ENCODE measurements at regions not wholly inside any gene's neighbourhood (a gene's known extent, or its start where the extent isn't known, plus 50 kb on each side); places are given as distances from the start of the nearest gene placed in this dataset.

GRCh38 chr21:24127651-24128050 is 1479.6 kb downstream of the MRPL39 start:
- Histone ChIP-seq H3K27me3 (no peaks in the 10 kb centered on the region), H3K4me1 (no peaks in the 10 kb centered on the region), H3K27ac (no peak overlapping the region), H3K36me3 (no peaks in the 10 kb centered on the region), H3K9me3 (no peaks in the 10 kb centered on the region), H3K4me3 (no peak overlapping the region)
- intact Hi-C loops (cut with DNase I) = no loop called here
- 24% methylated on average over 1 of the region's 1 CpG for WGBS (ENCODE audit: insufficient coverage, low coverage, low lambda C conversion rate, missing lambda C conversion rate)
- TF ChIP-seq CTCF (IDR thresholded peaks at IDR 0.05) = no peak
- TF ChIP-seq POLR2A (IDR thresholded peaks at IDR 0.05) = no peak
- DNase-seq (no peak), ATAC-seq (no peak)

- Histone ChIP-seq H3K4me1 (no peaks in the 10 kb centered on the region), H3K27me3 (no peaks in the 10 kb centered on the region), H3K27ac (no peak overlapping the region), H3K36me3 (no peaks in the 10 kb centered on the region), H3K4me3 (no peak overlapping the region), H3K9me3 (no peaks in the 10 kb centered on the region)
- WGBS (ENCODE audit: insufficient coverage, low coverage, low lambda C conversion rate, missing lambda C conversion rate) = 53% methylated on average over 1 of the region's 1 CpG
- TF ChIP-seq CTCF (IDR thresholded peaks at IDR 0.05) (no peak), POLR2A (IDR thresholded peaks at IDR 0.05) (no peak)
- DNase-seq = no peak
- ATAC-seq = no peak
- intact Hi-C loops (cut with DNase I) = no loop called here
Measured at GRCh38 chr21:24123785-24124184, 1483.5 kb downstream of the MRPL39 start.

GRCh38 chr21:24118738-24119459 is 1488.4 kb downstream of the MRPL39 start:
- H3K36me3 ChIP-seq = no peaks in the 10 kb centered on the region
- H3K27ac ChIP-seq = no peak overlapping the region
- no peak overlapping the region for H3K4me3 ChIP-seq
- intact Hi-C loops (cut with DNase I) = no loop called here
- TF ChIP-seq CTCF (IDR thresholded peaks at IDR 0.05) (no peak), POLR2A (IDR thresholded peaks at IDR 0.05) (no peak)
- H3K4me1 ChIP-seq = no peaks in the 10 kb centered on the region
- ATAC-seq (no peak), DNase-seq (no peak)
- H3K9me3 ChIP-seq = no peaks in the 10 kb centered on the region
- WGBS (ENCODE audit: insufficient coverage, low coverage, low lambda C conversion rate, missing lambda C conversion rate) = 50% methylated on average over 5 of the region's 5 CpGs
- H3K27me3 ChIP-seq = no peaks in the 10 kb centered on the region

GRCh38 chr21:24115141-24115540 is 1492.1 kb downstream of the MRPL39 start:
- Histone ChIP-seq H3K27me3 (no peaks in the 10 kb centered on the region), H3K27ac (no peak overlapping the region), H3K36me3 (no peaks in the 10 kb centered on the region), H3K4me3 (no peak overlapping the region), H3K4me1 (no peaks in the 10 kb centered on the region), H3K9me3 (no peaks in the 10 kb centered on the region)
- intact Hi-C loops (cut with DNase I) = no loop called here
- ATAC-seq (no peak), DNase-seq (no peak)
- TF ChIP-seq CTCF (IDR thresholded peaks at IDR 0.05) (no peak), POLR2A (IDR thresholded peaks at IDR 0.05) (no peak)
- WGBS (ENCODE audit: insufficient coverage, low coverage, low lambda C conversion rate, missing lambda C conversion rate) = 80% methylated on average over 2 of the region's 2 CpGs
